ENCODE measurements at regions not wholly inside any gene's neighbourhood (a gene's known extent, or its start where the extent isn't known, plus 50 kb on each side); places are given as distances from the start of the nearest gene placed in this dataset.

DNA sequence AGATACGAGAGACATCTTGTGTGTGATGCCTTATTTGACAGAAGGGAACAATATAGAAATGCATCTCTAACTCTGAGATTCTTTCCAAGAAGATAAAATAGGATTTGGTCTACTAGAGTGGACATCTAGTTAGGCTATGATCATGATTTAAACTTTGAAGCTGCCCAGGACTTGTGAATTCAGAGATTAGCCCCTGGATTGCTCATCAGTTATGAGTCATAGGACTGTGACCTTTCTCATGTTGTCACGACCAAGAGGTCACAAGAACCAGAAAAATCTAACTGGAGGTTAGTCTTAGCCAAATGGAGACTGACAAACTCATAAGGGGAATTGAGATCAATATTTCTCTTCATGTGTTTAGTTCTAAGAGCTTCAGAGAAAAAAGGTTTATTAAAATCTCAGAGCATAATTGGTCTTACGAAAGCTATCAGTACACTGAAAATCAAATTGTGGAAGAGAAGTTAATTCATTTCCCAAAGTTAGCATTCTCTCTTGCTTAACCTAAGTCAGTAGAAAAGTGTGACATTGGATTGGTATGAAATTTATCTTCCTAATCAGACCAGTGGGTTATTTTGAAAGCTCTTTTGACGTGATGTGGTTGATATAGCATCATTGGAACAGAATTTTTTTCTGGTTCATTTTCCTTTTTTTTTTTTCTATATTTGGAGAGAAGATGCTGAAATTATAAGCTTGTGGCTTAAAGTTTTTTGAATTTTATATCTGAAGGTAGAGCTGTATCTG lies 245.7 kb downstream of the RNF144B start:
- TF ChIP-seq YY1 (IDR thresholded peaks at IDR 0.05; ENCODE audit: insufficient read depth, insufficient read length): no peak
- TF ChIP-seq SUZ12 (IDR thresholded peaks at IDR 0.05; ENCODE audit: extremely low read depth, insufficient read depth, insufficient read length): no peak
- no peak for TF ChIP-seq ZNF274 (IDR thresholded peaks at IDR 0.05; ENCODE audit: low read depth, low read length)

All from NT2/D1 (cell line).